ENCODE measurements at regions not wholly inside any gene's neighbourhood (a gene's known extent, or its start where the extent isn't known, plus 50 kb on each side); places are given as distances from the start of the nearest gene placed in this dataset.

- ChIA-PET POLR2A (no interaction called here), CTCF (interaction anchor here (1.0 to 2.2 kb wide), 4 partner anchors 9 to 155 kb away, joined by 3 to 7 read pairs (median 4); no protein-coding TSS in a partner anchor)
- Histone ChIP-seq H3K27ac (ENCODE audit: extremely low read depth, low read depth, low read length) (no peak overlapping the region), H3K36me3 (ENCODE audit: control insufficient read depth in 2 of 2, insufficient read depth in 1 of 2, low read length in 2 of 2) (no peaks in the 10 kb centered on the region), H3K4me3 (ENCODE audit: low read depth, low read length) (no peak overlapping the region), H3K4me1 (ENCODE audit: control insufficient read depth, insufficient read depth, low read length) (peaks cover 3% of the 10 kb centered on the region; the same call in 1 of the 2 replicates), H3K9me3 (ENCODE audit: control insufficient read depth, insufficient read depth, low read depth, low read length) (no peaks in the 10 kb centered on the region; the same call in 1 of the 2 replicates)
- TF ChIP-seq ZNF121 (tag by site-specific recombination; IDR thresholded peaks at IDR 0.05), result no peak
- TF ChIP-seq ZNF280C (tag by site-specific recombination; IDR thresholded peaks at IDR 0.05), result no peak
- TF ChIP-seq PRDM1 (tag by site-specific recombination; IDR thresholded peaks at IDR 0.05), result no peak
- TF ChIP-seq GLIS1 (tag by site-specific recombination; IDR thresholded peaks at IDR 0.05), result no peak
- TF ChIP-seq ZNF2 (tag by site-specific recombination; IDR thresholded peaks at IDR 0.05), result no peak
- TF ChIP-seq ZNF138 (tag by site-specific recombination; IDR thresholded peaks at IDR 0.05; ENCODE audit: borderline replicate concordance), result no peak
- TF ChIP-seq SALL2 (tag by site-specific recombination; IDR thresholded peaks at IDR 0.05; ENCODE audit: borderline replicate concordance), result no peak
Measured at GRCh38 chr15:88401251-88401995, 65.8 kb downstream of the MRPL46 start.

- Histone ChIP-seq H3K4me3 (ENCODE audit: low read depth, low read length) (no peak overlapping the region), H3K9me3 (ENCODE audit: control insufficient read depth, insufficient read depth, low read depth, low read length) (no peaks in the 10 kb centered on the region; the same call in 1 of the 2 replicates), H3K4me1 (ENCODE audit: control insufficient read depth, insufficient read depth, low read length) (peaks cover 7% of the 10 kb centered on the region; the same call in 1 of the 2 replicates), H3K36me3 (ENCODE audit: control insufficient read depth in 2 of 2, insufficient read depth in 1 of 2, low read length in 2 of 2) (no peaks in the 10 kb centered on the region), H3K27ac (ENCODE audit: extremely low read depth, low read depth, low read length) (no peak overlapping the region)
- ChIA-PET CTCF (interaction anchor here (1.0 to 2.2 kb wide), 4 partner anchors 13 to 155 kb away, joined by 3 to 7 read pairs (median 4); no protein-coding TSS in a partner anchor), POLR2A (no interaction called here)
- TF ChIP-seq CTCF (tag by site-specific recombination; IDR thresholded peaks at IDR 0.05) (no peak), ZNF138 (tag by site-specific recombination; IDR thresholded peaks at IDR 0.05; ENCODE audit: borderline replicate concordance) (no peak), GLIS2 (tag by site-specific recombination; IDR thresholded peaks at IDR 0.05) (no peak), ZNF112 (tag by site-specific recombination; IDR thresholded peaks at IDR 0.05) (no peak), AEBP2 (tag by site-specific recombination; IDR thresholded peaks at IDR 0.05; ENCODE audit: borderline replicate concordance) (no peak), ZNF394 (tag by site-specific recombination; IDR thresholded peaks at IDR 0.05; ENCODE audit: borderline replicate concordance) (no peak), ZNF529 (tag by site-specific recombination; IDR thresholded peaks at IDR 0.05; ENCODE audit: insufficient replicate concordance) (no peak), EGR2 (tag by site-specific recombination; IDR thresholded peaks at IDR 0.05; ENCODE audit: low read depth) (no peak)
Measured at GRCh38 chr15:88400591-88401250, 66.5 kb downstream of the MRPL46 start.

All from HEK293 (cell line).